Activated CD8-positive, alpha-beta T cell treated with anti-CD3 and anti-CD28 coated beads for 36 hours (primary cell): ENCODE measurements at regions not wholly inside any gene's neighbourhood (a gene's known extent, or its start where the extent isn't known, plus 50 kb on each side); places are given as distances from the start of the nearest gene placed in this dataset.
A peak's percentile ranks its signal among the peaks of the same experiment; 100 is the strongest.
"Not testable (repeated sequence)": the region's sequence is repeated elsewhere in the genome, so short reads cannot be mapped to it uniquely, and the experiment has no call there.

Experiments used
- ATAC-seq: fragments of 200-7000 bp; cut with Tn5 transposase; one replicate; pipeline ENCODE4 v1.10.0; 2021; ENCODE audit warnings: mild to moderate bottlenecking, moderate library complexity
- CTCF ChIA-PET: fragments of 350-600 bp; sonication (Branson Sonifier 250); formaldehyde crosslinking; loops from one replicate; lab custom pipeline; 2021; ENCODE audit warnings: antibody characterized with exemption; lab: Charles Lee
- POLR2A ChIA-PET: fragments of 350-600 bp; sonication (Branson Sonifier 250); formaldehyde crosslinking; loops from one replicate; lab custom pipeline; 2021; ENCODE audit warnings: antibody characterized with exemption; lab: Charles Lee
- DNase-seq: peaks from one replicate; pipeline ENCODE4 v3.0.0-alpha.2; 2020
- H3K27ac Mint-ChIP-seq: one replicate; pipeline ENCODE4 v1.8.0; 2021; ENCODE audit warnings: mild to moderate bottlenecking, mixed read lengths
- H3K27me3 Mint-ChIP-seq: one replicate; pipeline ENCODE4 v1.8.0; 2021; ENCODE audit warnings: mixed read lengths
- H3K36me3 Mint-ChIP-seq: one replicate; pipeline ENCODE4 v1.8.0; 2021; ENCODE audit warnings: low read depth, mixed read lengths
- H3K4me1 Mint-ChIP-seq: one replicate; pipeline ENCODE4 v1.8.0; 2021; ENCODE audit warnings: low read depth, mixed read lengths
- H3K4me3 Mint-ChIP-seq: one replicate; pipeline ENCODE4 v1.8.0; 2021; ENCODE audit warnings: mild to moderate bottlenecking, moderate library complexity, mixed read lengths
- H3K9me3 Mint-ChIP-seq: one replicate; pipeline ENCODE4 v1.8.0; 2021; ENCODE audit warnings: mixed read lengths
- CTCF ChIP-seq: fragments of 200-600 bp; IDR thresholded peaks from one replicate; pipeline ENCODE4 v1.8.0; 2022; ENCODE audit warnings: antibody characterized with exemption, mild to moderate bottlenecking
- intact Hi-C: fragments of 100-400 bp; cut with micrococcal nuclease; formaldehyde crosslinking; loops from one replicate; pipeline ENCODE4 v1.10.0; 2022

- Mint-ChIP-seq H3K36me3 (no peaks in the 10 kb centered on the region), H3K4me3 (no peak overlapping the region), H3K27ac (no peak overlapping the region), H3K9me3 (no peaks in the 10 kb centered on the region), H3K4me1 (no peaks in the 10 kb centered on the region), H3K27me3 (peaks cover 3% of the 10 kb centered on the region)
- TF ChIP-seq CTCF = no peak
- ChIA-PET CTCF (no interaction called here), POLR2A (no interaction called here)
- ATAC-seq (no peak), DNase-seq (no peak)
- intact Hi-C loops = no loop called here
Measured at GRCh38 chr1:143748906-143749305, 222.9 kb downstream of the FAM72C start.

GRCh38 chr1:143736562-143736961 is 235.2 kb downstream of the FAM72C start:
- TF ChIP-seq CTCF = no peak
- DNase-seq (no peak), ATAC-seq (no peak)
- intact Hi-C loops = no loop called here
- H3K4me3 Mint-ChIP-seq = no peak overlapping the region
- no peaks in the 10 kb centered on the region for H3K36me3 Mint-ChIP-seq
- H3K27ac Mint-ChIP-seq = no peak overlapping the region
- H3K9me3 Mint-ChIP-seq = no peaks in the 10 kb centered on the region
- POLR2A ChIA-PET = no interaction called here
- CTCF ChIA-PET = no interaction called here
- no peaks in the 10 kb centered on the region for H3K4me1 Mint-ChIP-seq
- H3K27me3 Mint-ChIP-seq = peaks cover 33% of the 10 kb centered on the region

GRCh38 chr1:143735764-143736461 is 235.9 kb downstream of the FAM72C start:
- Mint-ChIP-seq H3K9me3 (no peaks in the 10 kb centered on the region), H3K27me3 (peaks cover 40% of the 10 kb centered on the region), H3K27ac (no peak overlapping the region), H3K4me1 (no peaks in the 10 kb centered on the region), H3K4me3 (no peak overlapping the region), H3K36me3 (no peaks in the 10 kb centered on the region)
- ATAC-seq (no peak), DNase-seq (peak; percentile 4)
- ChIA-PET CTCF (no interaction called here), POLR2A (no interaction called here)
- intact Hi-C loops = no loop called here
- no peak for TF ChIP-seq CTCF

GRCh38 chr1:143734261-143734660 is 237.5 kb downstream of the FAM72C start:
- CTCF ChIA-PET, H3K36me3 Mint-ChIP-seq, intact Hi-C loops, DNase-seq, H3K4me1 Mint-ChIP-seq, H3K27ac Mint-ChIP-seq, ATAC-seq, H3K4me3 Mint-ChIP-seq, H3K9me3 Mint-ChIP-seq, POLR2A ChIA-PET: not testable (repeated sequence)
- H3K27me3 Mint-ChIP-seq = peaks cover 44% of the 10 kb centered on the region

GRCh38 chr1:143730890-143731289 is 240.9 kb downstream of the FAM72C start:
- H3K27ac Mint-ChIP-seq, intact Hi-C loops, H3K9me3 Mint-ChIP-seq, POLR2A ChIA-PET, CTCF ChIA-PET, H3K4me1 Mint-ChIP-seq, H3K36me3 Mint-ChIP-seq, DNase-seq, ATAC-seq, H3K4me3 Mint-ChIP-seq: not testable (repeated sequence)
- H3K27me3 Mint-ChIP-seq = peaks cover 43% of the 10 kb centered on the region

- DNase-seq (peak; percentile 3), ATAC-seq (peak; percentile 64)
- Mint-ChIP-seq H3K27ac (peak overlapping the region; percentile 68), H3K27me3 (peaks cover 35% of the 10 kb centered on the region)
- POLR2A ChIA-PET, H3K9me3 Mint-ChIP-seq, H3K4me1 Mint-ChIP-seq, intact Hi-C loops, H3K4me3 Mint-ChIP-seq, H3K36me3 Mint-ChIP-seq, CTCF ChIA-PET: not testable (repeated sequence)
Measured at GRCh38 chr1:143729449-143730111, 242.2 kb downstream of the FAM72C start.

GRCh38 chr1:143728802-143729448 is 242.9 kb downstream of the FAM72C start:
- H3K27me3 Mint-ChIP-seq = peaks cover 33% of the 10 kb centered on the region

More at GRCh38 chr1:143728802-143729448, 242.9 kb downstream of the FAM72C start:
- intact Hi-C loops, H3K4me1 Mint-ChIP-seq, CTCF ChIA-PET, H3K27ac Mint-ChIP-seq, H3K9me3 Mint-ChIP-seq, H3K36me3 Mint-ChIP-seq, DNase-seq, H3K4me3 Mint-ChIP-seq, POLR2A ChIA-PET: not testable (repeated sequence)
- peak; percentile 96 for ATAC-seq
